CD4-positive, alpha-beta T cell treated with Interleukin-15 for 4 hours (primary cell): ENCODE measurements at regions not wholly inside any gene's neighbourhood (a gene's known extent, or its start where the extent isn't known, plus 50 kb on each side); places are given as distances from the start of the nearest gene placed in this dataset.
"Not testable (repeated sequence)": the region's sequence is repeated elsewhere in the genome, so short reads cannot be mapped to it uniquely, and the experiment has no call there.

Source experiments
- DNase-seq: peaks from one replicate; pipeline ENCODE4 v3.0.0-alpha.2; 2020; ENCODE audit warnings: low spot score

DNA sequence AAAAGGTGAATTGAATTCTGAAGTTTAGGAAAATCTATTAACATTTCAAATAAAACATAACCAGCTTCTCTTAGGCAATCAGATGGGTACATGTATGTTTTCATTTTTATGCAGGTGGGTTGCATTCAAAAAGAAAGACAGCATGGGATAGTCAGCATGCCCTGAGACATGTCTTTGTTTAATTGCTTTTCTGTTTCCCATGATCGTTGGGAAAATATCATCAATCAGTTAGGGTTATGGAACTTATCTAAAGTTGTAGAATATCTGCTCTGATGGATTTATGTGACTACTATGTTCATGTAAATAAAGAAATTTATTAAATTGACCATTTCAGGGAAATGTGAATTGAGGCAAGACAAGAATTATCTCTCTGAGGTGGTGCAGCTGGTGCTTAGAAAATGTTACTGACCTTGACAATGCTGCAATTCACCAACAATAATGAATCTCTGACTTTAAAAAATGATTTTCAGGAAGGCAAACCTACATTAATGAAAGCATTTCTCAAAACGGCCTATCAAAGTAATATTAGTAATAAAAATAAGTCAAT is 112.7 kb downstream of the RFPL4B start:
- DNase-seq: no peak

DNA sequence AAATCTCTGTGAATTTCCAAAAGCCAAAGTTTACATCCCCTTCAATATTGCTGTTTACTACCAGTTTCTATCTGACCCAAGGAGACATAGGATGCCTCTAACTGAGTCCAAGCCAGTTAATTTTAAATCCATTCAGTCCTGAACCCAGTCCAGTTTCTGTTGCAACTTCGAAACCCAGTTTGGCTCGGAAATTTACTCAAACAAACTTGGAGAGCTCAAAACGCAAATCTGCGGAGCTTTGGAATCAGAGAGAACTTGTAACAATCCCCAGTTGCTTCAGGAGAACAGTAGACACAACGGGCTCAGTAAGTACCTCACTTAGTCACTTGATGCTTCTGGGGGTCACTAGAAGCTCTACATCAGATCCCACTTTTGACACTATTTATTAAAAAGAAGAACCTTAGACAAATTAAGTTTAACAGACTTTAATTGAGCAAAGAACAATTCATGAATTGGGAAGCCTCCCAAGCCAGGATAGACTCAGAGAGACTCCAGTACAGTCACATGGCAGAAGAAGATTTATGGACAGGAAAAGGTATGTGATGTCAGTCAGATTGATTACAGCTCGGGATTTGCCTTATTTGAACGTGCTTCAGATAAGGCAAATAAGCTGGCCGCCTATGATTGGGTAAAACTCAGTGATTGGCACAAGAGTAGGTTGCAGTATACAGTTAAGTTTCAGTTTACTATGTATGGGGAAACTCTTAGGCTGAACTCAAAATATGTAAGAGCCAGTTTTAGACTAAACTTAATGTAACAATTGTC is 118.0 kb downstream of the RFPL4B start:
- DNase-seq: no peak

DNA sequence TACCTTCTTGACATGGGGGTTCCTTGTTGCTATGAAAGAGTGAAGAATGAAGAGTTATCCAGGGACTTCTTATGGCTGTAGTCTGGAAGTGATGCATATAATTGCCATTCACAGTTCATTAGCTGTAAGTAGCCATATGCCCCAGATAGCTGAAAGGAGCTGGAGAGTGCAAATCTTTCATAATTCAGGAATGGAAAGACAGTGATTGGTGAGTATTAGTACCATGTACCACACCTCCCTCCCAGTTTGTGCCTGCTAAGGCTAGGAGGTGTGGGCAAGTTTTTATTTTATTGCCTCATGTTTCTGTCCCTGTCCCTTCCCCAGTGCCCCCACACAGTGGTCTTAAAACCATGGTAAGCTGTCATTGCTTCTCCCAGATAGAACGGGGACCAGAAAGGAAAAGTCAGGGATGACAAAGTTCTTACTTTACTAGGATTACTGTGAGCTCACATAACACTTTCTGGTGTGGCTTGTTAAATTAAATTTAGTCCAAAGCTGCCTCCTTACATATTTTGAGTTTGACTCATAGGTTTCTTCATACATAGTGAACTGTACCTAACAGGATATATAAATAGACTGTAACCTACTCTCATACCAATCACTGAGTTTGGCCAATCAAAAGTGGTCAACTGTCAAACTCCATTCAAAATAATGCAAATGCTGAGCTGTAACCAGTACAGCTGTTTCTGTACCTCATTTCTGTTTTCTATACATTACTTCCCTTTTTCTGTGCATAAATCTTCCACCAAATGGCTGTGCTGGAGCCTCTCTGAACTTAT is 119.4 kb downstream of the RFPL4B start:
- no peak for DNase-seq

DNA sequence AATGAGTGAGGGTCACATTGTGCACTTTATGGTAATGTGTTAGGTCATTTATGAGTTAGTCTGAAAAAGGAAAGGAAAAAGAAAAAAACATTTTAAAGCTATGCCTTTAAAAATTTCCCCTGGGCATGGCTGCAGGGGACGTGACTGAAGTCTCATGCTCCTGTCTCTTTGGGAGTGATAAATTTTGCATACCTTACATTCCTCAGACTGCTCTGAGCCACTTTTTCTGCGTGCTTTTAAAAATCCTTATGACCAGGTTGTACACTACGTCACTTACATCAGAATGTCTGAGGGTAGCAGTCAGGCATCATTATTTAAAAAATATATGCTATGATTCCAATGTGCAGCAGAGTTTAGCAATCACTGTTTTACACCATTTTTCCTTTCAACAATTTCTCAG is 121.2 kb downstream of the RFPL4B start:
- no peak for DNase-seq

DNA sequence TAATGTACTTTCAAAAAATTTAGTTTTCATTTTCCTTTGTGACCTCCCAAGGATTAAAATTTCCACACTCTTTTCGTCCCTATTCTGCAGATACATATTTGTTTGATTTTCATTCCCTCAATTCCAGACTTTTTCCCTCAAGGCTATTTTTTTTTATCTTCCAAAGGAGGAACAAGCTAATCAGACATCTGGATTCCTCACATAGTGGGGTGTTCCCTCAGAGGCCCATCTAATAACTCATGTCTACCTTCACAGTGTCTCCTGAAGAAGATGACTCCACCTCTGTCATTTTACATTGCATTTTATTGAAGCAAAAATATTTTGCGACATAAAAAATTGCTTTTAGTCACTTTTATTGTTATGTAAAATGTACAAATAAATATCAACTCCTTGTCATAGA is 122.2 kb downstream of the RFPL4B start:
- DNase-seq: no peak

DNA sequence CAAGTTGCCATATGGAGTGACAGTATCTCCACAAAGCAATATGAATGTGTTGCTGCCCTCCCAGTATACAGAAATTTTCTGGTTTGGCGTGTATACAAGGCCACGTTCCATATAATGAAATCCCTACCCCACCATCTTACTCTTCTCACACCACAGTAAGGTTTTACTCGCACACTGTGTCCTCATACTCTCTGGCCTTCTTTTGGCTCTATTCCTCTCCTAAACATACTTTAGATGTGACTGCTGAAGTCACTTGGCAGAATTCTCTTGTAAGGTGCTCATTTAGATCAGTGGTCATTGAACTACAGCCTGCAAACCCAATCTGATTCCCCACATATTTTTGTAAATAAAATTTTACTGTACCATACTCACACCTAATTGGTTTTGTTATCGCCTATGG is 123.2 kb downstream of the RFPL4B start:
- DNase-seq: no peak

DNA sequence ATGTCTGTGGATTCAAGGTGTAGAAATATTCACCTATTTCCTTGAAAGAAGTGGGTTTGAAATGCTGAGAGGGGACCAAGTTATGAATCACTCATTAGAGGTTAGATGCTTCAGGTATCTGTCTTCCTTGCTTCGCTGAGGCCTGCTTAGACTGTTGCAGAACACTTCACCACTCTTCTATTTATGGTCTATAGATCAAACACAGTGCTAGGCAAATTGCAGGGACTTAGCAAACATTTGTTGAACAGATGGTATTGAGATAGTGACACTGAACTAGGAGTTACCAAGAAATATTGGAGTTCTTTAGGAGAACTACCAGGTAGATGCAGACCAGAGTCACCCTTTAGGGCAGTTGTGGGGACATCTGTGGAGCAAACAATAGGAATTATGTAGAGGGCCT is 123.8 kb downstream of the RFPL4B start:
- no peak for DNase-seq

DNA sequence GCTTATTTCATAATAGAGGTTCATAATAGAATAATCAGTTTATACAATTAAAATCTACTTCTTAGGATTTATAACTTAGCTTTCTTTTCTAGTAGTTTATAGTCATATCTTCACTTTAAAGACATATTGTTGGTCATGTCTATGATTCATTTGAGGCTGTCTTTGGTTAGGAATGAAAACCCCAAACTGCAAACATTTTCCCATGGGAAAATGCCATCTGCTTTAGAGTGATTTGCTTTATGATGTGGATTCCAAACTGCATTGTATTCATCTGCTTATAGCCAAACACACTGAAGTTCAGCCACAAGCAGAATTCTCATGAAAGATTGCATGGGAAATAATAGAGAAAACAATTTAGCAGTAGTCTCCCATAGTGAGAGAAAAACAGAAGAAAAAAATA is 128.0 kb downstream of the RFPL4B start:
- no peak for DNase-seq

DNA sequence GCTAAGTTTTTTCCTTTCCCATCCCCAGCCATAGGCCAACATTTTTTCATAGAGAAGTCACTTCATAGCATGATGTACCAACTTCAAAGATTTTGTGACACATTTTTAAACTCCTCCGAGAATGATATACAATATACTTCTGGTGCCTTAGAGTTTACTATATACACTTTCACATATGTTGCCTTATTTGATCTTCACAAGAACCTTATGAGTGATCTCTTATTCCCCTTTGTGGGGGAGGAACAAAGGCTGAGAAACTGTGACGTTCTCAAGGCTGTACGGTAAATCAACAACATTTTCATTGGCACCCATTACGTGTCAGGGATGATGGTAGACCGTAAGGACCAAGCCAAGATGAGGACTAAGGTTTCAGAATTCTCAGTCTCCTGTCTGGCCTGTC is 130.0 kb downstream of the RFPL4B start:
- no peak for DNase-seq

DNA sequence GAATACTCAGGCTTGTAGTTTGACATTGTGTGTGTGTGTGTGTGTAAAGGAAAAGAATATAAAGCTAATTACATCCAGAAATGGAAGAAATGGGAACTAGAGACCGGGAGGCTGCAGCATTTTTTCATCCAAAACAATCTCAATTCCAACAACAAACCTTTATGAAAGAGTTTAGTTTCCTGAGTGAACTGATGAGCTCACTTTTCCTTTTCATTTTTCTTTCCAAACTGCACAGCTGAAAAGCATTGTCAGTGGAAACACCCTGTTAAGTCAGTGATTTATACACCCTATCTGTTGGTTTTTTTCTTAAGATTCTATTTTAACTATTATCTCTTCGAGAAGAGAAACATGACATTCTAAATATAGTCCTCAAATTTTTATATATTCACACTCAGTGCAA is 130.9 kb downstream of the RFPL4B start:
- no peak for DNase-seq

DNA sequence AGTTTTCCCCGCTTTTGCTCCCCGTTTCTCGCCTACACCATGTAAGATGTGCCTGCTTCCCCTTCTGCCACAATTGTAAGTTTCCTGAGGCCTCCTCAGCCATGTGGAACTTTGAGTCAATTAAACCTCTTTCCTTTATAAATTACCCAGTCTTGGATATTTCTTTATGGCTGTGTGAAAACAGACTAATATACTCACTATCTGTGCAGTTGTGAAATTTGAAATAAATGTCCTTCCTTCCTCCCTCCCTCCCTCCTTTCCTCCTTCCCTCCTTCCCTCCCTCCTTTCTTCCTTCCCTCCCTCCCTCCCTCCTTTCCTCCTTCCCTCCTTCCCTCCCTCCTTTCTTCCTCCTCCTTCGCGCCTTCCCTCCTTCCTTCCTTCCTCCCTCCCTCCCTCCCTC is 132.8 kb downstream of the RFPL4B start:
- DNase-seq: not testable (repeated sequence)

DNA sequence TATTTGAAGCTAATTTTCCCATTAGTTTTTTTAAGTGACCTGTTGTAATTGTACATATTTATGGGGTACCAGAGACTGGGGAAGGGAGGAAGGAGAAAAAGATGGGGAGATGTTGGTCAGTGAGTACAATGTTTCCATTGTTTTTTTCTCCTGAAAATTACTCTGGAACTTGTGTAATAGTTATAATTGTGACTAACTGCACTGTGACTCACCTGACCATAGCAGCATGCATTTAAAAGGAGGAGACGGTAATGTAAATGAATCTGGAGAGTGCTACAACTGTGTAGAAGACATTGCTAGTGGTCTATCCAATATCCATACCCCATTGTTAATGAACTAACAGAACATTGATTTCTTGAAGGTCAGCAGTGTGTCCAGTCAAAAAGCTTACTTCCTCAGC is 133.4 kb downstream of the RFPL4B start:
- no peak for DNase-seq

DNA sequence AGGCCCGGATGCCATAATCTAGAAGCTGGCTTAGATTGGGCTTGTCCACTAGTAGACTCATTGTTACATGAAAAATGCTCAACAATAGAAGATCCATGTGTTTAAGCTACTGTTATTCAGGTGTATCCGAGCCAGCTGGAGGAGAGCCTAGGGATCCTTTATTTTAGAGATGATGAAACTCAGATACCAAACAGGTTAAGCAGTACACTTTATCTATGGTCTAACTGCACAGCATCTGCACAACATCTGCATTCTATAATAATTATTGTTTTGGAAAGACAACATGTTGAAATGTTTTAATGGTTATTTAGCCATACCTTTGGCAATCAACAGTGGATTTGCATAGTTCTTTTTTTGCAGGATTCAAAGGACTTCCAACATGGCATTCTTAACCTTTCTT is 134.1 kb downstream of the RFPL4B start:
- no peak for DNase-seq

DNA sequence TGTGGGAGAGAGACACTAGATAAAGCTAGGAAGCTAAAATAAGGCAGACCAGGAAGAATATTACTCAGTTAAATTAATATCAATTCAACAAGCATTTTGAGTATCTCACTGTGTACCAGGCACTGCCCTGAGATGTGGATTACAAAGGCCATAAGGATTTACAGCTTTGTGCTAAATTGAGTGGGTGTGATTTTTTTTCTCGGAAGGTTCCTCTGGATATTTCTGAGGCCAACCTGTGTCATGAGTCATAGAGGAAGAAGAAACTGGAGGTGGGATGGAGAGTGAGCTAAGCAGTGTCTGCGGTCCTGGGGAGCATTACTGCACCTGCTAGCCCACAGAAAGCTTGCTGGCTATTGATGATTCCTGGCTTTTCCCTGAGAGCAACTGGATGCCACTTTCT is 135.2 kb downstream of the RFPL4B start:
- no peak for DNase-seq

DNA sequence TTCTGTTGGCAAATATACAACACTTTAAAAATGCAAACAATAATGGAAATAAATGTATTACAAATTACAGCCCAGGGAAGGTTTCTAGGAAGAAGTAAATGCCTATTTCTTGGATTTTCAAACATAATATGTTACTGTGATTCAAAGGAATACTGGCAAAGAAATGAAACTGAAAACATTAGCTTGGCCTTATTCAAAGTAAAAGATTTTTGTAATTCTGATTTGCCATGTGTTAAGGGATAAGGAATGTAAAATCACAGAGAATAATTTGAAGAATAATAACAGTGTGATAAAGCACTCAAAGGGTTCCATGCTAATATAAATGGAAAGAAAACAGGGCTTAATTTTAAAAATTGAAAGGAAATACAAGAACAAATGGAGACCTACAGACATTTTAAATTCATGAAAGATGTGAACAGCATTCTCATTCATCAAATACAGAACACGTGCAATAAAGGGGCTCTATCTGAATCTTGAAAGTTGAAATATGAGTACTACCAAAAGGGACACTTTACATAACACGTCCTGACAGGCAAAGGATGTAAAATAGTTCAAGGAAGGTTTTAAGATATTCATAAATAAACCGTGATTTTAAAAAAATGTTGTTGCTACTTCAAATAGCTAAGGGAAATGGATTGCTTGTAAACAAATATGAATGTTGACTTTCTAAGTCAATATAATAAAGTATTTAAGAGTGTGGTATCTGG is 138.1 kb downstream of the RFPL4B start:
- DNase-seq: no peak

DNA sequence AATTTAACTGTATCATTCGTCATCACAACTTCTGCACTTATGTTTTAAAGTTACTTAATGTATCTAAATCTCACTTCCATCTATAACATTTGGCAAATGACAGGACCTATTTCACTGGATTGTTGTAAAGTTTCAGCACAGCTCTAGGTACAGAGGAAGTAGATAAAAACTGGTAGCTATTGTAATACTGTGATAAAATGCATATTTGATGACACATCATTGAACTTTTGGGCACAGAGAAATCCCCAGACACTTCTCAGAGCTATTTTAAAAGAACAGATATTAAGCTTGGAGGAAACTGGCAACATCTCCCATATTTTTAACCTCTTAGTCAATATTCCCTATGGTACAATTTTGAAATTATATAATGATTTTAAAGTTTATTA is 138.7 kb downstream of the RFPL4B start:
- DNase-seq: no peak

DNA sequence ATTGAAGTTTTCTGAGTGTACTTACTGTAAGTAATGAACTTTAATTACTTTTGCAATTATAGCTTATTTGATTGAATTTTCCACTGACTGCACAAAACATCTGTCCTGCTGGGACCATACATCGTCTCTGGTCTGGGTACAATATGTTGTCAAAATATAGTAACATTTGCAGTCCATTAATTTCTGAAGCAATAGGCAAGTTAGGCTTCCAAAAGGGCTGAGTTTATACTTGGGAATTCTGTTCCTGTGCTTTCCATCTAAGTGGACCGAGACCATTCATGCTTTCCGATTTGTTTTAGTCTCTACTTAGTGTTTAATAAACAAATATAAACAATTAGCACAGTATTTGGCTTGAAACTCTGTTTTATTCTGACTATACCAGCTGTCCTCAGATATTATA is 139.3 kb downstream of the RFPL4B start:
- DNase-seq: no peak

DNA sequence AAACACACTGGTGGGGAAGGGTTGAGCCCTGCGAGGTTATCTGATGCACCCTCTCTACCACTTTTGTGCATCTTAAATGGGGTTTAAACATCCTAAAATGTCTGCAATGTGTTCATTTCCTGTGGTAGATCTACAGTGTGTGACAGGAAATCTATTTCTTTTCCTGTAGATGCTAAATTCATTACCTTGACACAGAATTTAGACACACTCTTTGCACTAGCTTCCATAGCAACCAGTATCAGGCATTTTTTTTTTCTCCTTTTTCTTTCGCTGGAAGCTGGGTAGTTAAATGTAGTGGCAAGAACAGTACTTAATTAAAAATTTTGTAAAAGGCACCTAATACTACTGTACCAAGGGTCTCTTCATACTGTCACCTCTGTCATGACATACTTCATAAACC is 141.1 kb downstream of the RFPL4B start:
- DNase-seq: no peak

DNA sequence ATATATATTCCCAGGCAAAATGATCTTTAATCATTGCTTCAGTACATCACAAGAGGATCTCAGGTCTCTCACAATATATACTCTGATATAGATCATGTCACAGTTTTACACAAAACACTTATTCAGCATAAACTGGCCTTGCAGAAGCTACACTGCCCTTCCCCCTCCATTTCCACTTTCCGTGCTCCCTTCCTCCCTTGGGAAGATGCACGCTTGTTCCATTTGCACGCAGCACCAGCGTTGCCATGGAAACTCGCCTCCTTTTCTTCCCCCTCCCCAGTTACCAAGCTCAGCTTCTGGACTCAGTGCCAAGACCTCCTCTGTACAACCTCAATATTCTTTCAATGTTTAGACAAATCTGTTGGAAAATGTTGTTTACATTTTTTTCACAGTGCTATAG is 154.6 kb downstream of the RFPL4B start:
- no peak for DNase-seq

DNA sequence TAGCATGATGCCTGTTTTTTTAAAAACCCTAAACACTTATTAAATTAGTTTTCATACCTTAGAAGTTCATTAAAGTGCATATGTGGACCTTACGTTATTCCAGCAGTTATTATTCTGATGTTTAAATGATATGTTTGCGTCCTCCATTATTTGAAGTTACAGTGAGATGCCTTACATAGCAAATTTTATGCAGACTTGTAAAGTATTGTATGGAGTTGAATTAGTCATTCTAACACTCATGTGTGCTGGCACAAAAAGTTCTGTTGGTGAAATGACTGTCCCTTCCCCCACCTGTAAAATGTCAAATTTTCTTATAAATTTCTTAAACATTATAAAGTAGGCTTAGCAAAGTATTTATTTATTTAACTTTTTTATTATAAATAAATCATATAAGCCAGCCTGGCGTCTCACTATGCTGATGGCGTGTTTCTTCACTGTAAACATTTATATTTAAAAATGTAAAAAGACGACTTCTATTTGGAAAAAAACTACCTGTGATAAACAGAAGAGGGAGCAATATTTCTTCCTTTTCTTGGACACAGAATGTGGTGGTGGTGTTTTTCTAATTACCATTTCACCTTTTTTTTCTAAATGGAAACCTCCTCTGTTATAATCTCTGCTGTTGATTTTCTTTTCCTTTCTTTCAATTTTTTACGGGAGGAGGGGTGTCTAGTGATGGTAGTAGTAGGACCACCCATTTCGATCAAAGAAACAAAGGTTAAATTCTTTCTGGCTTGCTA is 155.4 kb downstream of the RFPL4B start:
- DNase-seq: no peak

DNA sequence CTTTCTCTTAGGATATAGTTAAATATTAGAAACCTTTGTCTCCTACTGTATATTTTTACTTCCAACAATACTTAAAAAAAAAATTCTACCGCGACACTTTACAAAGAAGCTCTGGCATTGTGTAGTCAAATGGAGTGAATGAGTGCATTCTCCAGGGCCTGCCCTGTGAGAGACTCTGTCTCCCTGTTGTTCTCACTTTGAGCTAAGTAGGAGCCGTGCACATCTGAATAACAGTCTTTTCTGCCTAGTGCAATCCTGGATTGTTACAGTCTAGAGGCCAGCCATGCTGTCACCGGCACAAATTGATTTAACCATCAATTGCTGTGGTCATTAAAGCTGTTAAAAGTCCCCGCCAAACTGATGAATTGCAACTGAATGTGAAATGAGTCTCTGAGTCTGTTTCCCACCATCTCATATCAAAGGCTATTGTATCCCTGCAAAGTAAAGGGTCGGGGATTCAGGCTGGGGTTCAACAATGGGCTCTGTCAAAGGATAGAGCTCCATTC is 156.0 kb downstream of the RFPL4B start:
- no peak for DNase-seq

DNA sequence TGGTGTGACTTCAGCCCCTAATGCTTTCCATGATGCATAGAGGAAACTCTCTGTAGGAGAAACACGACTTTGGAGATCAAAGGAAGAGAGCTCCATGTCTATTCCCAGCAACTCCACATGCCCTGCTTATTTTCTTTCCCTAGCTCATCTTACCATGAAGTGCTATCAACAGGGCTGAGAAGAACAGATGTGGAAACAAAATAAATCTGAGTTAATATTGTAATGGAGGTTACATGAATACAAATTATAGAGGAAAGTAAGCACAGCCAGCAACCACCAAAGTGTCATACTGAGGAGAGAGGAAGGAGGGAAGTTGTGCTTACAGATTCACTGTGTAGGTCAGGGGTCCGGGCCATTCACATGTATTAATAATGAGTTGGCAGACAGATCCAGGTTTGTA is 157.5 kb downstream of the RFPL4B start:
- DNase-seq: no peak
